Gastroesophageal sphincter (tissue), 3 donors: ENCODE measurements at regions not wholly inside any gene's neighbourhood (a gene's known extent, or its start where the extent isn't known, plus 50 kb on each side); places are given as distances from the start of the nearest gene placed in this dataset.

Source experiments
- CTCF ChIP-seq, 4 experiments: fragments of 200-600 bp in 2 of 4; fragments of 450-650 bp in 2 of 4; sonication (generic) in 1 of 4; IDR thresholded peaks; one replicate each; pipeline ENCODE4 v1.5.1; 2017 to 2019; ENCODE audit warnings: antibody characterized with exemption in 4 of 4, mild to moderate bottlenecking in 2 of 4, moderate library complexity in 2 of 4
- EP300 ChIP-seq: sonication (generic); formaldehyde crosslinking; IDR thresholded peaks from one replicate; pipeline ENCODE4 v1.6.1; 2017; ENCODE audit warnings: antibody characterized with exemption, mild to moderate bottlenecking
- POLR2A ChIP-seq, 2 donors: fragments of 450-650 bp; IDR thresholded peaks; one replicate each; pipeline ENCODE4 v1.6.1; 2017; ENCODE audit warnings: antibody characterized with exemption in 2 of 2, mild to moderate bottlenecking in 2 of 2, moderate library complexity in 1 of 2
- POLR2AphosphoS5 ChIP-seq: sonication (generic); formaldehyde crosslinking; IDR thresholded peaks from one replicate; pipeline ENCODE4 v1.6.1; 2017; ENCODE audit warnings: antibody characterized with exemption

DNA sequence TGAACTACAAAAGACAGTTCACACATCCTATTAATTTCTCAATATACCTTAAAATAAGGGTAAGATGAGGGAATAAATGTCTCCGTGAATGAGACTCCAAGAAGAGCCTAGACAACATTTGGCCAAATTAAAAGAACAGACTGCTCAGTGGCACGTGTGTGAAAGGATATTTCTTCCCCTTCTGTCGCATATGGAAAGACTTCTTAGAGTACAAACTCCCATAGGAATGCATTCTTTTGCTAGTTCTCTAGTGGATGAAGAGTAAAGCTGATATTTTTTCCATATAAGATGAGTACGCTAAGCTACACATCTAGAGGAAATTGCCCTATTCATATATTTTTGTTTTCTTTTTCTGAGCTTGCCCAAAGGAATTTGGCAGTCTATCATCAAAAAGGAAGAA is 710.0 kb upstream of the ID2 start:
- no peak for TF ChIP-seq CTCF (IDR thresholded peaks at IDR 0.05)
- TF ChIP-seq POLR2A (IDR thresholded peaks at IDR 0.05), result no peak
- no peak for TF ChIP-seq POLR2AphosphoS5
- no peak for TF ChIP-seq EP300
